ENCODE measurements at regions not wholly inside any gene's neighbourhood (a gene's known extent, or its start where the extent isn't known, plus 50 kb on each side); places are given as distances from the start of the nearest gene placed in this dataset.

DNA sequence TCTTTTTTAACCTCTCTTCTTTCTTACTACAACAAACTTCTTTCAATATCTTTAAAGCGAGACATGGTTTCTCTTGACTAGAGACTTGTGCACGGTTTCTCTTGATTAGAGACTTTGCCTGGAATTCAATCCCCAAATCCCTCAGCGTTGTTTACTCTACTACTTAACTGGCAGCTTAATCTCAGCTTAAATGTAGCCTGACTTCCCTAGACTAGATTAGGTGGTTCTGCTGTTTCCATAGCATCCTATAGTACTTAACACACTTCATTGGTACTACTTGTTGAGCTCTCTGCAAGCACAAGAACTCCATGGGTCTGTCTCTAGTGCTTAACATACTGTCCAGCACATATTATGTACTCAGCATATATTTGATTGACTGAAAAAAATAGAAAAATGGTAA is 168.2 kb upstream of the GPR149 start:
- TF ChIP-seq, protein P1, sequence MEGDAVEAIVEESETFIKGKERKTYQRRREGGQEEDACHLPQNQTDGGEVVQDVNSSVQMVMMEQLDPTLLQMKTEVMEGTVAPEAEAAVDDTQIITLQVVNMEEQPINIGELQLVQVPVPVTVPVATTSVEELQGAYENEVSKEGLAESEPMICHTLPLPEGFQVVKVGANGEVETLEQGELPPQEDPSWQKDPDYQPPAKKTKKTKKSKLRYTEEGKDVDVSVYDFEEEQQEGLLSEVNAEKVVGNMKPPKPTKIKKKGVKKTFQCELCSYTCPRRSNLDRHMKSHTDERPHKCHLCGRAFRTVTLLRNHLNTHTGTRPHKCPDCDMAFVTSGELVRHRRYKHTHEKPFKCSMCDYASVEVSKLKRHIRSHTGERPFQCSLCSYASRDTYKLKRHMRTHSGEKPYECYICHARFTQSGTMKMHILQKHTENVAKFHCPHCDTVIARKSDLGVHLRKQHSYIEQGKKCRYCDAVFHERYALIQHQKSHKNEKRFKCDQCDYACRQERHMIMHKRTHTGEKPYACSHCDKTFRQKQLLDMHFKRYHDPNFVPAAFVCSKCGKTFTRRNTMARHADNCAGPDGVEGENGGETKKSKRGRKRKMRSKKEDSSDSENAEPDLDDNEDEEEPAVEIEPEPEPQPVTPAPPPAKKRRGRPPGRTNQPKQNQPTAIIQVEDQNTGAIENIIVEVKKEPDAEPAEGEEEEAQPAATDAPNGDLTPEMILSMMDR (IDR thresholded peaks at IDR 0.05; ENCODE audit: borderline replicate concordance, extremely low read depth, low read length, poor library complexity, severe bottlenecking) = no peak
- TF ChIP-seq EZH2 (IDR thresholded peaks at IDR 0.05; ENCODE audit: borderline replicate concordance, low read depth, low read length, severe bottlenecking) = no peak
